Upper lobe of left lung (tissue), 6 donors: ENCODE measurements at regions not wholly inside any gene's neighbourhood (a gene's known extent, or its start where the extent isn't known, plus 50 kb on each side); places are given as distances from the start of the nearest gene placed in this dataset.

Source experiments
- ATAC-seq, 2 donors: fragments of 200-7000 bp; cut with Tn5 transposase; one replicate each; pipeline ENCODE4 v1.9.1; 2022; ENCODE audit warnings: mild to moderate bottlenecking in 2 of 2, moderate library complexity in 2 of 2; ENCODE audit not compliant: low FRiP score in 2 of 2
- DNase-seq, 2 donors: peaks; one replicate each; pipeline ENCODE4 v3.0.0-alpha.2; 2019 to 2020
- H3K27ac ChIP-seq, 4 donors: fragments of 200-600 bp; sonication (generic); one replicate each; pipeline ENCODE4 v1.5.1; 2016 to 2019
- H3K27me3 ChIP-seq, 4 donors: fragments of 200-600 bp; sonication (generic); one replicate each; pipeline ENCODE4 v1.5.1; 2017 to 2019
- H3K36me3 ChIP-seq, 4 donors: fragments of 200-600 bp; sonication (generic); one replicate each; pipeline ENCODE4 v1.5.1; 2016 to 2019
- H3K4me1 ChIP-seq, 4 donors: fragments of 200-600 bp; sonication (generic); one replicate each; pipeline ENCODE4 v1.5.1; 2018 to 2019
- H3K4me3 ChIP-seq, 4 donors: fragments of 200-600 bp; sonication (generic); one replicate each; pipeline ENCODE4 v1.5.1; 2017 to 2019; ENCODE audit warnings: mild to moderate bottlenecking in 2 of 4, moderate library complexity in 1 of 4
- H3K9me3 ChIP-seq, 4 donors: fragments of 200-600 bp; sonication (generic); one replicate each; pipeline ENCODE4 v1.5.1; 2018 to 2019
- EP300 ChIP-seq, 4 donors: sonication (generic); formaldehyde crosslinking; IDR thresholded peaks; one replicate each; pipeline ENCODE4 v1.5.1; 2017; ENCODE audit warnings: antibody characterized with exemption in 4 of 4, control low read depth in 2 of 4
- POLR2A ChIP-seq, 4 donors: fragments of 450-650 bp; IDR thresholded peaks; one replicate each; pipeline ENCODE4 v1.5.1; 2016 to 2017; ENCODE audit warnings: antibody characterized with exemption in 4 of 4, mild to moderate bottlenecking in 2 of 4
- POLR2AphosphoS5 ChIP-seq, 2 donors: sonication (generic); formaldehyde crosslinking; IDR thresholded peaks; one replicate each; pipeline ENCODE4 v1.5.1; 2017; ENCODE audit warnings: antibody characterized with exemption in 2 of 2
- WGBS, 2 donors: methylation state at CpG; one replicate each; pipeline ENCODE4 v1.1.5; 2017 to 2018; 5-methylcytosine and 5-hydroxymethylcytosine counted together
- TF ChIP-seq, protein P1 (sequence below), 6 experiments: fragments of 450-650 bp in 4 of 6; fragments of 200-600 bp in 2 of 6; sonication (generic) in 2 of 6; IDR thresholded peaks; one replicate each; pipeline ENCODE4 v1.5.1; 2016 to 2019; ENCODE audit warnings: antibody characterized with exemption in 6 of 6
- donor health status: DM: no; HTN: no; CAD: no; lungs with moderate emphysema.
- donor health status: DM: no; HTN: yes; CAD: no; lungs with severe emphysema.

DNA sequence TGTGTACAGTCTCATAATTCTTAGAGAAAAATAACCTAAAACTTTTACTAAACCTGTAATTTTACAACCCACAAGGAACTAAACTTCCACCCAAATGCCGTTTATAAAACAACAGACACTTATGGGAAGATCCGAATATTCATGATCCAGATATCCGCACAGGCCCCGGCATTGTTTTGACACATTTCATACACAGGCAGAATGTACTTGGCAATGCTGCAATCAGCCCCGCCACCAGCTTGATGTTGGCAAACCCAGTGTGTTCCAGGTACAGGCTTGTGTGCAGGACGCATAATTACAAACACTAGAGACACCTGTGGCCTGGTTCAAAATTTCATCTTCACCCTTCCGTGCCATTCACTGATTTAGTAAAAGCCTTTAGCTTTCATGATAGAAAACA lies 393.0 kb upstream of the SALL3 start:
- DNase-seq (peak in 1 of 2 donors; percentile 10), ATAC-seq (no peak)
- TF ChIP-seq EP300 (IDR thresholded peaks at IDR 0.05), result no peak
- TF ChIP-seq POLR2A (IDR thresholded peaks at IDR 0.05), result no peak
- TF ChIP-seq, protein P1, sequence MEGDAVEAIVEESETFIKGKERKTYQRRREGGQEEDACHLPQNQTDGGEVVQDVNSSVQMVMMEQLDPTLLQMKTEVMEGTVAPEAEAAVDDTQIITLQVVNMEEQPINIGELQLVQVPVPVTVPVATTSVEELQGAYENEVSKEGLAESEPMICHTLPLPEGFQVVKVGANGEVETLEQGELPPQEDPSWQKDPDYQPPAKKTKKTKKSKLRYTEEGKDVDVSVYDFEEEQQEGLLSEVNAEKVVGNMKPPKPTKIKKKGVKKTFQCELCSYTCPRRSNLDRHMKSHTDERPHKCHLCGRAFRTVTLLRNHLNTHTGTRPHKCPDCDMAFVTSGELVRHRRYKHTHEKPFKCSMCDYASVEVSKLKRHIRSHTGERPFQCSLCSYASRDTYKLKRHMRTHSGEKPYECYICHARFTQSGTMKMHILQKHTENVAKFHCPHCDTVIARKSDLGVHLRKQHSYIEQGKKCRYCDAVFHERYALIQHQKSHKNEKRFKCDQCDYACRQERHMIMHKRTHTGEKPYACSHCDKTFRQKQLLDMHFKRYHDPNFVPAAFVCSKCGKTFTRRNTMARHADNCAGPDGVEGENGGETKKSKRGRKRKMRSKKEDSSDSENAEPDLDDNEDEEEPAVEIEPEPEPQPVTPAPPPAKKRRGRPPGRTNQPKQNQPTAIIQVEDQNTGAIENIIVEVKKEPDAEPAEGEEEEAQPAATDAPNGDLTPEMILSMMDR (IDR thresholded peaks at IDR 0.05), result no peak
- TF ChIP-seq POLR2AphosphoS5 (IDR thresholded peaks at IDR 0.05), result no peak
- H3K36me3 ChIP-seq, result no peaks in the 10 kb centered on the region
- H3K27me3 ChIP-seq, result no peaks in the 10 kb centered on the region
- WGBS, 2 donors, result 88 to 91% methylated on average over 7 of the region's 7 CpGs
- H3K9me3 ChIP-seq, result no peaks in the 10 kb centered on the region
- no peak overlapping the region for H3K27ac ChIP-seq
- no peaks in the 10 kb centered on the region for H3K4me1 ChIP-seq
- no peak overlapping the region for H3K4me3 ChIP-seq

DNA sequence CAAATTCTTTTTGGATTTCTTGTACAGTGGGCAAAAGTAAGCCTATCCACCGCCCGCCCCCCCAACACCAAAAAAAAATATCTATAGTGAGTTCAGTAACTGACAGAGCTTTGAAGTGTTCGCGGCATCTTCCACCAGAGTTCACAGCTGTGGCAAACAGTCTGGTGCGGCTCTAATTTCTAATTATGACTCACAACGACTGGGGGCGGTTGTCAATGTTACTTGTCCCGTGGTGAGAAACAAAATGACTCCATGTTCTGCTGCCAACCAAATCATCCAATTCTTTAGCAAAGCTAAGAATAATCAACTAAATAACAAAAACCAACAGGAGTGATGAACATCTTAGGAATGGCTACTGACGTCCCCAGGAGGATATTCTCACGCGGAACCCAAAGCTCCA lies 392.5 kb upstream of the SALL3 start:
- H3K27ac ChIP-seq, result no peak overlapping the region
- TF ChIP-seq, protein P1 (IDR thresholded peaks at IDR 0.05), result no peak
- TF ChIP-seq POLR2A (IDR thresholded peaks at IDR 0.05) (no peak), EP300 (IDR thresholded peaks at IDR 0.05) (no peak), POLR2AphosphoS5 (IDR thresholded peaks at IDR 0.05) (no peak)
- no peaks in the 10 kb centered on the region for H3K27me3 ChIP-seq
- 76 to 87% methylated on average over 11 of the region's 11 CpGs for WGBS, 2 donors
- no peak overlapping the region for H3K4me3 ChIP-seq
- ATAC-seq (no peak), DNase-seq (peak in 1 of 2 donors; percentile 7)
- peaks cover 0 to 1% (median 0%) of the 10 kb centered on the region in 4 donors for H3K9me3 ChIP-seq
- H3K36me3 ChIP-seq, result no peaks in the 10 kb centered on the region
- no peaks in the 10 kb centered on the region for H3K4me1 ChIP-seq

DNA sequence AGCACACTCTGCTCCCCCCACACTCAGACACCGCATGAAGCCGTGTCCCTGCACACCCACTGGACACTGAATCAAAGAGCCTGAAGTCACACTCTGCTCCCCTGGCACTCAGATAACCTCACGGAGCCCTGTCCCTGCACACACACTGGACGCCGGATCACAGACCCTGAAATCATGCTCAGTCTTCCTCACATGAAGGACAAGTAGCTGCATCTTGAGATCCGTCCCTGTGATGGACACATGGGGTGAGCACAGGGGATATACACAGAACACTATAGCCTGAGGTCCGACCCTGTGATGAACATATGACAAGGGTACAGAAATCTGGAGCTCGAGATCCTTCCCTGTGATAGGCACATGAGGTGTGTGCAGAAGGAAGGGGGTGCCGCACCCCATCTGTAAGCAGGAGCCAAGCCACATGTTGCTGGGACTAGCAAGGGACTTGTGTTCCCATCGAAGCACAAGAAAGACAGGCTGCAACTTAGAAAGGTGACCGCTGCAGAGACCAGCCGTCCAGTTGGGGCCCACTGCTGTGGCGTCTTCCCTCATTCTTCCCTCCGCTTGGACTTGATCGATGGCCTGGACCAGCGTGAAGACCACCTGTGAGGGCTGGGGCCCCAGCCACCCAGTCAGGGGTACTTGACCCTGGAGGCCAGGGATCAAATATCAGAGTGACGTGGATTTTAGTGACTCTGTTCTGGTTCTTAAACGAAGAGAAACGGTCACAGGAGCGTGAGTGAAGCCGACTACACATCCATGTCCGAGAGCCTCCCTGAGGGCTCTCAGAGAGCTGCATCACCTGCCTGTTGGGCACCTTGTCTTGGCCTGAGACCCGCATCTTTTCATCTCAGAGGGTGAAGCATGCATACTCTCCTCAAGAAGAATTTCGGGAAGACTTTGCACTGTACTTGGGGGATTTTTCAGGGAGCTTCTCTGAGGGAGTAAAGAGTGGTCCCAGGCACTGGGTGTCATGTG lies 391.7 kb upstream of the SALL3 start:
- no peaks in the 10 kb centered on the region for H3K4me1 ChIP-seq
- no peaks in the 10 kb centered on the region for H3K36me3 ChIP-seq
- H3K9me3 ChIP-seq, result peaks cover 0 to 4% (median 1%) of the 10 kb centered on the region in 4 donors
- H3K27me3 ChIP-seq, result no peaks in the 10 kb centered on the region
- peak in 1 of 2 donors; percentile 32 for ATAC-seq
- TF ChIP-seq, protein P1 (IDR thresholded peaks at IDR 0.05), result no peak
- TF ChIP-seq POLR2AphosphoS5 (IDR thresholded peaks at IDR 0.05) (no peak), EP300 (IDR thresholded peaks at IDR 0.05) (no peak), POLR2A (IDR thresholded peaks at IDR 0.05) (no peak)
- no peak overlapping the region for H3K4me3 ChIP-seq
- H3K27ac ChIP-seq, result no peak overlapping the region
- WGBS, 2 donors, result 85 to 88% methylated on average over 15 to 24 of the region's 24 CpGs
- peak in 1 of 2 donors; percentile 19 for DNase-seq

DNA sequence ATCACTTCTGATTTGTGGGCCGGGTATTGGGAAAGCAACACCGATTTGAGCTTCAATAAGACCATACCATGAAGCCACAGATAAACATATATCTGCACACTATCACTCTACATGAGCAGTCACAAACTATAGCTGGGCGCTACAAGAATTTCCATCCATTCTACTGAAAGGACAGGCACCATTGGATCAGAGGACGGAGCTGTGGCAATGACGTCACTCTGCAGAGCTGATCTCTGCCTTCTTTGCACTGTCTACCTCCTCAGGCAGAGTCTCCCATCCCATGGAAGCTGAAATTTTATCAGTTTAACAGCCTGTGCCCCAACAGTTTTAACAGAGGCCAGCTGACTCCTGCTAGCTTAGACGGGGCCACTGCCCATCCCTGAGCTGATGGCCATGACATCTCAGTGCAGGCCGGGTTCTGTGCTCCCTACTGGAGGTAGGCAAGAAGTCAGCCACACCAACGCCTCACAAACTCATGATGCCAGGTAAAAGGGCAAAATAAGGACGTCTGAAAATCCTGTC lies 389.6 kb upstream of the SALL3 start:
- H3K36me3 ChIP-seq, result no peaks in the 10 kb centered on the region
- 81 to 82% methylated on average over 8 to 9 of the region's 9 CpGs for WGBS, 2 donors
- DNase-seq (peak in 1 of 2 donors; percentile 8), ATAC-seq (no peak)
- peaks cover 0 to 12% (median 2%) of the 10 kb centered on the region in 4 donors for H3K9me3 ChIP-seq
- H3K27ac ChIP-seq, result no peak overlapping the region
- H3K27me3 ChIP-seq, result no peaks in the 10 kb centered on the region
- TF ChIP-seq, protein P1 (IDR thresholded peaks at IDR 0.05), result no peak
- no peak for TF ChIP-seq EP300 (IDR thresholded peaks at IDR 0.05)
- TF ChIP-seq POLR2AphosphoS5 (IDR thresholded peaks at IDR 0.05), result no peak
- no peak for TF ChIP-seq POLR2A (IDR thresholded peaks at IDR 0.05)
- no peaks in the 10 kb centered on the region for H3K4me1 ChIP-seq
- no peak overlapping the region for H3K4me3 ChIP-seq
